Fibroblast of skin of back (primary cell): ENCODE measurements at regions not wholly inside any gene's neighbourhood (a gene's known extent, or its start where the extent isn't known, plus 50 kb on each side); places are given as distances from the start of the nearest gene placed in this dataset.
"Not testable (repeated sequence)": the region's sequence is repeated elsewhere in the genome, so short reads cannot be mapped to it uniquely, and the experiment has no call there.

ENCODE experiments used
- DNase-seq: peaks from one replicate; pipeline ENCODE4 v3.0.0-alpha.2; 2013

DNA sequence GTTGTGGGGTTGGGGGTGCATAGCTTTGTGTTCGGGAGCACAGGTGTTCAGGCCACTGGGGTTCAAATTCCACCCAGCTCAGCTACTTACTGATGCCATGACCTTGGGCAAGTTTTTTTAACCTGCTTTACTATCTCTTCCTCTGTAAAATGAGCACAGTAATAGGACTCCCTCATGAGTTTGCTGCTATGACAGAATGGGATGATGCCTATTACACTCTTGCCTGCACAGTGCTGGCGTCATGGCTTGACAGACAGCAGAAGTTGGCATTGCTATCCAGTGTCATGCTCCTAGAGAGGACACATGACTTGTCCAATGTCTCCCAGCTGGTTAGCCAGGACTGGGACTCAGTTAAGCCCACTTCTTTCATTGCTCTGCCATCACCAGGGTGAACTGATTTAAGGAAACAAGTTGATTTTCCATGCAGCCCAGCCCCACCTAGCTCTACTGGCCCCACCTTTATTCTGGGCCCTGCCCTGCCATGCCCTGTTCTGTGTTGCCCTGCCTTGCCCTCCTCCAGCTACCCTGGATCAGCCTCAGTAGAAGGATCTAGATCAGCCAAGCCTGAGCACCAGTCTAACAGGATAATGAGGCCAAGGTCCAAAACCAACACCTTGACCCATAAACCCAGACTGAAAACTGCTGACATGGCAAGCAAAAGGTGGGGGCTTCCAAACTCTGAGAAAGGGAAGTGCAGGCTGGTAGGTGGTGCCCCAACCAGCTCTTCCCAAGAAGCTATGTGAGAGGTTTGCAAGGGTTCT lies 155.8 kb upstream of the ATP11B start:
- DNase-seq = no peak

DNA sequence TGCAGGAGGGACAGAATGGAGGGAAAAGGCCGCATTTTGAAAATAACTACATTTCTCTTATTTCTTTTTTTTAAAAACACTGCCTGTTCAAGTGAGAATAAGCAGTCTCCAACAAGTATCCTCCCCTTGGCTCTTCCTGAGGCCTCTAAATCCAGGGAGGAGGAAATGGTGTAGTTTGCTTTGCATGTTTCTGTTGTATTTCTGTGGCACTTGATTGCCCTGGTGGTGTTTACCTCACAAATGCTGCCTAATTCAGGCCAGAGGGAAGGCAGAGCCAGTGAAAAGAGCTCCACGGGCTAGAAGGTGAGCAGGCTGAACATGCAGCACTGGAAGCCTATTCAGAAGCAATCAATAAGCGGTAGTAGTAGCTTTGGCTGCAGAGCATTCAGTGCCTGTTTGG lies 149.3 kb upstream of the ATP11B start:
- DNase-seq = no peak

- DNase-seq = no peak
Measured at GRCh38 chr3:182644790-182645433, 148.4 kb upstream of the ATP11B start.

- DNase-seq = no peak
Measured at GRCh38 chr3:182650568-182651128, 142.7 kb upstream of the ATP11B start.

DNA sequence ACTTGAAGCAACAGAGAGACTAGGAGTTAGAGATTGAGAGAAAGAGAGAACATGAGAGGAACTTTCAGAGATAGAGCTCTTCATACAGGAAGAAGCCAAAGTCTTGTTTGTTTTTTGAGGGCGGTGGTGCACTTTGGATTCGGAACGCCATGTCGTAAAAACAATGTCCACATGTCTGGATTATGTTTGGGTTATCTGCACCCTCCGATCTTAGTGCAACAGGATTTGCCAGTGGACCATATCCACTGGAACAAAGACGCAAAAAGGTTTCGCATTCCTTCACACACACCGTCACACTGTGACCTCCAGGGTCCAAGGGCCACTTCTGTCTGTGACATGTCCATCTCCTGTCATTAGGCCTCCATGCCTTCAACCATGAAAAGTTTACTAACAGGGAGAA lies 141.8 kb upstream of the ATP11B start:
- no peak for DNase-seq

GRCh38 chr3:182653065-182653464 lies 140.2 kb upstream of the ATP11B start:
- not testable (repeated sequence) for DNase-seq

- DNase-seq = no peak
Measured at GRCh38 chr3:182668541-182668940, 124.8 kb upstream of the ATP11B start.

DNA sequence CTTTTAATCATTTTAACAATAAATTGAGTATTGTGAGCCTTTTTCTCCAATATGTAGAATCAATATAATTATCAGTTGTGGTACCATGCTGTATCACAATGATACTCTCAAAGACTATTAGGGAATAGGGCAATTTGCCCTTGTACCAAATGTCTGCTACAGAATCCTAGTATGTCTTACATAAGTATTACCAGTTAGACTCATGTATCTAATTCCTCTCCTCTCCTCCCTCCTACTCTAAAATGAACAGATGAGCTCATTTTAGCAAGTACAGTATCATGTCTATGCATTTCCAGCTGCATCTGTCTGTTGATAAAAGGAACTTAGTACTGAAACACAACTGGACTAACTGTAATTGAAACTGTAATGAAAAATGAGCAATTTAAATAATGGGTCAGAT lies 124.3 kb upstream of the ATP11B start:
- DNase-seq = no peak

DNA sequence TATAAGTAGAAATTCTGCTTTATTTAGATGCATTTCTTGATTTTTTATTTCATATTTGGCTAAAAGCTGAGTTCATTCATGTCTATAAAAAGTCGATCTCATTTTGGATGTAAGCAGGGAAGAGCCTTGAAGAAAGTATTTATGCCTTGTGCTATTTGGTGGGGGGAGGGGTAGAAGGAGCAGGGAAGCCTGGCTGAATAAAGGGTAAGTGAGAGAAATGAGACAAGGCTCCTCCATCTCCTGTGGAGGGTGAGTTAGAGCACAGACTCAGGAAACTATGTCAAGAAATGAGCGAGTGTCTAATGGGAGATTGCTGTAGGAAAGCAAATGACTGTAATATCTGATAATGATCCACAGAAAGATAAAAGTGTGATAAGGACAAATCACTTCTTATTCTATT lies 121.8 kb upstream of the ATP11B start:
- peak; percentile 17 for DNase-seq

DNA sequence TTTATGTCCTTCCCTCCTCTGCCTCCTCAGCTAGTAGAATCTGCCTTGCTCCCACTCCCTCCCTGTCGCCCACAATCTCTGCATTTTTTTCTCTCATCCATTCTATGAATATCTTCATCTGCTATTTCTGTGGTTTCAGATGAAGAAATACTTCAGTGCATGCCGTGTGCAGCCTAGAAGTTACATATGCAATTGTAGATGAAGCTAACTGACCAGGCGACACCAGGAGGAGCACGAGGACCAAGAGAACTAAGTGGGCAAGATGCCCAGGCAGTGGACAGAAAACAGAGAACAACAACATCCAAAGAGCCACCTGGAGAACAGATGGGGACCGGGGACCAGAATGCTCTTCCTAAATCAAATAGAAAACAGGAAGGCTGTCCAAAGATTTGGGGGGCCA lies 121.4 kb upstream of the ATP11B start:
- peak; percentile 62 for DNase-seq

DNA sequence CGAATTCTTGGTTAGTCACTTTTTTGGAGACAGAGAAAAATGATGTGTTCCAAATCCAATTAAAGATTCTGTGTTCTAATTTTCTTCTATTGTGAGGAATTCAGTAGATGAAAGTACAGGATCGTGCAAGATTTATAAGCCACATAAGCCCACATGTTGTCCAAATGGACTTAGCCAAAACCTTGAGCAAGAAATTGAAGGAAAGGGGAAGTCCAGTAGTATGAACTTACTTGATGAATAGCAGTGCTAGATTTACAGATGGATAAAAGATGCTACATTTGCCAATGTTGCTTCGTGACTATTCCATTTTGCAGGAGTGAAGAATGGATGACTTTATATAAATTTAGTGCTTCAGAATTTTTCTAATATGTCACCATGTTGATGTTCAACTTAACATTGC lies 120.0 kb upstream of the ATP11B start:
- no peak for DNase-seq

DNA sequence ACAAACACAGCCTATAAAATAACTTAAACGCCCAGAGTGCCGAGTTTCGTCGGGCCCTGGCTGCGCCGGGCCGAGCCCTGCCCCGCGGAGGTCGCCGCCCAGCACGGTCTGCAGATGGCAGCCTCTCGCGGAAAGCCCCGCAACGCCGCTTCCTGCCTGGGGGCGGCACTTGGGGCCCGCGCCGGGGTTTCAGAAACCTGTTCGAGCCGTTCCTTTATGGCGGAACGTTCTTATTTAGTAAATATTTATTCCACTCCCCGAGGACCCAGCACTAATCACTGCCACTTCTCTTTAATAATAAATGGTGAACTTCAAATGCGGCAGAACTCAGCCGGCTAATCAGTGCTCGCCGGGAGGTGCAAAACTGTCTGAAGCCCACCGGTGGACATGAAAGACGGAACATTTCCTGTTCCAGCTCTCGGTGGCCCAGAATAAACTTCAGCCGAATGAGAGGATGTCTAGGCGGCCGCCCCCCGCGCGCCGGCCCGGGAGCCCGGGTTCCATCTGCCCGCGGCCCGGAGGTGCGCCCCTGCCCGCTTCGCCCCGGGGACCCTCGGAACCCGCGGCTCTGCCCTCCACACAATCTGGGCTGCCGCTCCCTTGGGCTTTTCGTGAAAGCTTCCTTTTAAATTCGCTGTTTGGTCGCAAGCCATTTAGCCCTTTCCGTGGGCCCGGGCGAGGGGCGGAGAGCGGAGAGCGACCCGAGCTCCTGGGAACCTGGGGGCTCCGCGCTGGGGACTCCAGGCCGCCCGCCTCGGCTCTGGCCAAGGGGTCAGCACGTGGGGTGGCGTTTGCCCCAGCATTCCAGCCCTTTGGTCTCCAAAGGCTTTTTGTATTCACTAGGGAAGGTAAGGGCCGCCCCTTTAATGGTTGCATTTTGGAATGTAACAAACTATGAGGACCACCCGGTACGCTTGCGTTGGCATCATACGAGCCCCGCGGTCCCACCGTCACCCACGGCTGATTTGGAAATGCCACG lies 110.8 kb upstream of the ATP11B start:
- peak; percentile 40 for DNase-seq

DNA sequence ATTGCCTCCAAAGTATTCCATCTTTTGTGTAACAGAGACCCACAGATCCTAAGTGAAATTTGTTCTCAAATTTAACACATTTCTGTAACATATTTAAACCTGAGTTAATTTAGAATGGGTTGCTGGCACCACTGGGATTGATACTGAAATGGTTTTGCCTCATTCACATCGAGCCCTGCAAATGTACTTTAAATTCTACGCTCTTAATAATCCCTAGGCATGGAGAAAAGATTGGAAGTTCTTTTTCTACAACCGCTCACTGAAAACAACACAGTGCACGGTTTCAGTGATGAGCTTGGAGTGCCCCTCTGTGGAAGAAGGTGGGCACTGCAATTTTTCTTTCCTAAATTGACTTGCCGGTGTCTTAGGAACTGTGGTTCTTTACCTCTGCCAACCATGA lies 109.9 kb upstream of the ATP11B start:
- DNase-seq = peak; percentile 70

GRCh38 chr3:182683858-182684257 lies 109.4 kb upstream of the ATP11B start:
- DNase-seq = no peak

GRCh38 chr3:182686033-182686886 lies 107.0 kb upstream of the ATP11B start:
- DNase-seq = no peak

GRCh38 chr3:182690172-182690571 lies 103.1 kb upstream of the ATP11B start:
- DNase-seq = no peak

DNA sequence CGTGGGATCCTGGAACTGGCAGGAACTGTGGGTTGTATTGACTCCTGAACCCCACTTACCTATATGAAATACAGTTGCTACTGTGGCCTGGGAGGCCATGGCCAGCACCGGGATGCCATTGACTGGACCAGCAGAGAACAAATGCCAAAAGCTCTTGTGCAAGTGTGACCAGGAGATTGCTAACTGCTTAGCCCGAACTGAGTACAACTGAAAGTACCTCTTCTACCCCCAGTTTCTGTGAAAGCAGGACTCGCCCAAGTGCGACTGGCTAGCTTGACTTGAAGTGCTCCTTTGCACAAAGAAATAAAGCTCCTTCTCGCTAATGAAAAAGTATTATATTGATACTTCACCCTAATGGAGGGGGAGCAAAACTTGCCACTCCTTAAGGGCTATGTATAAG lies 101.3 kb upstream of the ATP11B start:
- DNase-seq = no peak

DNA sequence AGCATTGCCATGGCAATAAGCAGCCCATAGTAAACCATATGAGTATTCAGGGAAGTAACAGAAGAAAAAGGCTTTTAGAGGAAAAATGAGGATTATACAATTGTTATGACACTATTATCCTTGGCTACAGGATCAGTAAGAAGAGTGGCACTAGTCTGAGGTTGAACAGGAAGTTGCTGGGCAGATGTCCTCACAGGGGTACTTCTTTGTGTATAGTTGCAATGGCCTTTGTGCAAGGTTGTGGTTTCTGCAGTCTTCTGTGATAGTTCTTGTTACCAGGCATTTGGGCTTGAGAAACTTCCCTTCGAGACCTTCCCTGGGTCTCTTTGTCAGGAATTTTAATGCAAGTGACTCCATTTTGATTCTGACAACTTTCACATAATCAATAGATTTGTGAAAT lies 100.6 kb upstream of the ATP11B start:
- DNase-seq = no peak

GRCh38 chr3:182693723-182694122 lies 99.6 kb upstream of the ATP11B start:
- DNase-seq = no peak

GRCh38 chr3:182696916-182697315 lies 96.4 kb upstream of the ATP11B start:
- no peak for DNase-seq

- no peak for DNase-seq
Measured at GRCh38 chr3:182697345-182697919, 95.9 kb upstream of the ATP11B start.

- DNase-seq = no peak
Measured at GRCh38 chr3:182698078-182698477, 95.2 kb upstream of the ATP11B start.
